HFF-Myc (cell line): ENCODE measurements at regions not wholly inside any gene's neighbourhood (a gene's known extent, or its start where the extent isn't known, plus 50 kb on each side); places are given as distances from the start of the nearest gene placed in this dataset.

ENCODE experiments used
- DNase-seq: peaks from one replicate; pipeline ENCODE4 v3.0.0-alpha.2; 2011; ENCODE audit warnings: low read depth; ENCODE audit errors: extremely low read depth
- H3K4me3 ChIP-seq: replicated peaks from 2 replicates; pipeline ENCODE4 v1.5.1; 2011; ENCODE audit warnings: low read depth, mild to moderate bottlenecking, control low read depth, low read length
- TF ChIP-seq, protein P1 (sequence below): IDR thresholded peaks from 2 replicates; pipeline ENCODE4 v1.5.1; 2012; ENCODE audit warnings: mild to moderate bottlenecking, low read depth, low read length, control low read depth; ENCODE audit errors: missing control alignments

DNA sequence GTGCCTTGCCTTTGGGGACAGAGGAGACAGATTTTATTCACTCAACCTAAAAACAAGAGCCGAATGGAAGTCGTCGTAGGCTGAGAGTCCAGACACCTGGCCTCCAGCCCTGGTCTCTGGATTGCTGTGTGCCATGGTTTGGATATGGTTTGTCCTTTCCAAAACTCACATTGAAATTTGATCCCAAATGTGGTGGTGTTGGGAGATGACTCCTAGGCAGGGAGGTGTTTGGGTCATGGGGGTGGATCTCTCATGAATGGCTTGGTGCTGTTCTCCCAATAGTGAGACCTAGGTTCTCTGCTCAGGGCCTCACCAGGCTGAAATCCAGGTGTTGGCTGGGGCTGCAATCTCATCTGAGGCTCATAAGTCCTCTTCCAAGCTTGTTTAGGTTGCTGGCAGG lies 75.5 kb downstream of the FOXD2 start:
- TF ChIP-seq, protein P1, sequence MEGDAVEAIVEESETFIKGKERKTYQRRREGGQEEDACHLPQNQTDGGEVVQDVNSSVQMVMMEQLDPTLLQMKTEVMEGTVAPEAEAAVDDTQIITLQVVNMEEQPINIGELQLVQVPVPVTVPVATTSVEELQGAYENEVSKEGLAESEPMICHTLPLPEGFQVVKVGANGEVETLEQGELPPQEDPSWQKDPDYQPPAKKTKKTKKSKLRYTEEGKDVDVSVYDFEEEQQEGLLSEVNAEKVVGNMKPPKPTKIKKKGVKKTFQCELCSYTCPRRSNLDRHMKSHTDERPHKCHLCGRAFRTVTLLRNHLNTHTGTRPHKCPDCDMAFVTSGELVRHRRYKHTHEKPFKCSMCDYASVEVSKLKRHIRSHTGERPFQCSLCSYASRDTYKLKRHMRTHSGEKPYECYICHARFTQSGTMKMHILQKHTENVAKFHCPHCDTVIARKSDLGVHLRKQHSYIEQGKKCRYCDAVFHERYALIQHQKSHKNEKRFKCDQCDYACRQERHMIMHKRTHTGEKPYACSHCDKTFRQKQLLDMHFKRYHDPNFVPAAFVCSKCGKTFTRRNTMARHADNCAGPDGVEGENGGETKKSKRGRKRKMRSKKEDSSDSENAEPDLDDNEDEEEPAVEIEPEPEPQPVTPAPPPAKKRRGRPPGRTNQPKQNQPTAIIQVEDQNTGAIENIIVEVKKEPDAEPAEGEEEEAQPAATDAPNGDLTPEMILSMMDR = no peak
- H3K4me3 ChIP-seq = no peak overlapping the region

DNA sequence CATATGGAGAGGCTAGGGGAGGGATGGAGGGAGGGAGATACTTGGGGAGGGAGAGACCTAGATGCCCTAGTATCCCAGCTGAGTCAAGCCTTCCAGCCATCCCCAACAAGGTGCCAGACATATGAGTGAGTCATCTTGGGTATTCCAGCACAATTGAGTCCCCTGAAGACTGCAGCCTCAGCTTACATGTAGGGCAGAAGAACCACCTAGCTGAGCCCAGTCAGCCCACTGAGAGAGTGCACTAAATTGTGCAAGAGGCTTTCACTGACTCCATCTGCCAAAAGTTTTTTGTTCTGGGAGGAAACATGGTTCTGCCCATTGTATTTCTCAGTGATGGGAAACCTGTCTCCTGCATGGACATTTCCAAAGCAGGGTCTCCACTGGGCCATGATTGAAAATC lies 76.4 kb downstream of the FOXD2 start:
- no peak for DNase-seq
- H3K4me3 ChIP-seq = no peak overlapping the region
- TF ChIP-seq, protein P1 = no peak

More for the DNA sequence above, 75.5 kb downstream of the FOXD2 start:
- DNase-seq = no peak

DNA sequence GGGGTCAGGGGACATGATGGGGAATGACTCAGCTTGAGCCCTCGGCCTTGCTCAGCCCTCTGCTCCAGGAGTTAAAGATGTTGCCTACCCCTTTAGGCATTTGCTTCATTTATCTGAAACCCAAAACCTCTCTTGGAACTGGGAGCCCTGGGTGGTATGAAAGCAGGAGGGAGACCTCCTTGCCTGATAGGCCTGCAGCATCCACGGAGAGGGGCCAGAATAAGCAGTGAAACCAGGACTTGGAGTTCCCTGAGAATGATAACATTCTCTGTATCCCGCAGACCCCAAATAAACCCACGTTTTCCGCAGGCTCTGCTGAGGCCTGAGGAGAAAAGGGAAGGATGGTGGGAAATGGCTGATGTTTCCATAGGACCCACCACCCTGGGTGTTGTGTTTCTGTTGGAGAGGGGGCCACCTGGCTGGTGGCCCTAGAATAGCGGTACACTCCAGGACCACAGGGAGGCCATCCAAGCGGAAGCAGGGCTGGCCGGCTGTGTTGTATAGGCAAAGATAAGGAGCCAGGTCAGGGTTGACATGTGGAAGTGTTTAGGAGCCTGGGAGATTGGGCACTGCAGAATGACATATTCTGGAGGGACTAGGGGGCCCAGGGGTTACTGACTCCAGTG lies 77.4 kb downstream of the FOXD2 start:
- DNase-seq = no peak
- TF ChIP-seq, protein P1 = no peak
- H3K4me3 ChIP-seq = no peak overlapping the region

DNA sequence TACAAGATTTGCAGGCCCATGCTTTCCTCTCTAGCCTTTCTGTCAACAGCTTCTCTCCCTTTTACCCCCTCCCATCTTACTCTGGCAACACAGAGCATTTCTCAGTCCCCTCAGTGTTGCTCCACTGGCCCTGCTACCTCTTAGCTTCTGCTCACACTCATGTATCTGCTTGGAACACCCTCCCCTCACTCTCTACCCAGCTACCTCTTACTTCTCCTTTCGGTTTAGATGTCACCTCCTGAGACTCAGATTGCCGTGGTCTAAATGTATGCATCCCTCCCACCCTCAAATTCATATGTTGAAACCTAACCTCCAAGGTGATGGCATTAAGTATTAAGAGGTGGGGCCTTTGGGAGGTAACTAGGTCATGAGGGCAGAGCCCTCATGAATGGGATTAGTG lies 80.1 kb downstream of the FOXD2 start:
- H3K4me3 ChIP-seq = no peak overlapping the region
- TF ChIP-seq, protein P1 = no peak
- no peak for DNase-seq

DNA sequence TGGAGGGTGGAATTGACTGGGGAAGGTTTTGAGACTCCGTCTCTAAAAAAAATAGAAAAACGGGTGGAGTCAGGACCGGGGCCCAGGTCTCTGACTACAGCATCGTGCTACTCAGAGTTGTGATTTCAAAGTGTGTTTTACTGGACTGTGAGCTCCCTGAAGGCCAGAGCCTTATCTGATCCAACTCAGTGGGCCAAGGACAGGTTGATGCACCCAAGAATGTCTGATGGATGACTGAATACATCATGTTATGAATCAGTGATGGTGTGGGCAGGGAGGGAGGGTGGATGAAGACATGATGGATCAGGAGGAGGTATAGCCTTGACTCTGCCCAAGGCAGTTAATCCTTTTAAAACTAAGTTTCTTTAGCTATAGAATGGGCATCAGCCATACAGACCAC lies 81.6 kb downstream of the FOXD2 start:
- no peak overlapping the region for H3K4me3 ChIP-seq
- DNase-seq = no peak
- TF ChIP-seq, protein P1 = no peak

DNA sequence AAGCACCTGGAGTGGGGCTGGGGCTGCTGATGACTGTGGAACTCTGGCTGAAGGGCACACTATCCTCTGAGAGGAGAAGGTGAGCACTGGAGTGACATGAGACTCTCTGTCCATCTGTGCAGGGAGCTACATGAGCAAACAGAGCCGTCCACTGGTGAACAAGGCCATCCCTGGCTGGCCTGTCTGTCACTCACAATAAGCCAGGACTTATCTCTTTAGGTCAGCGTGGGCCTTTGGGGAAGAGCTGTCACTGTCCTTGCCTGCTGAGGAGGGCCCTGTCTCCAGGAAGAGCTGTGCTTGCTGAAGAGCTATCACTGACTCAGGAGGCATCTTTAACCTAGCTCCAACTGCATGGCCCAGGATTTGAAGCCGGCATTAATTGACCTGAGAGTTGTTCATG lies 82.1 kb downstream of the FOXD2 start:
- TF ChIP-seq, protein P1 = no peak
- no peak for DNase-seq
- no peak overlapping the region for H3K4me3 ChIP-seq
